ENCODE measurements at regions not wholly inside any gene's neighbourhood (a gene's known extent, or its start where the extent isn't known, plus 50 kb on each side); places are given as distances from the start of the nearest gene placed in this dataset.
"Not testable (repeated sequence)": the region's sequence is repeated elsewhere in the genome, so short reads cannot be mapped to it uniquely, and the experiment has no call there.

DNA sequence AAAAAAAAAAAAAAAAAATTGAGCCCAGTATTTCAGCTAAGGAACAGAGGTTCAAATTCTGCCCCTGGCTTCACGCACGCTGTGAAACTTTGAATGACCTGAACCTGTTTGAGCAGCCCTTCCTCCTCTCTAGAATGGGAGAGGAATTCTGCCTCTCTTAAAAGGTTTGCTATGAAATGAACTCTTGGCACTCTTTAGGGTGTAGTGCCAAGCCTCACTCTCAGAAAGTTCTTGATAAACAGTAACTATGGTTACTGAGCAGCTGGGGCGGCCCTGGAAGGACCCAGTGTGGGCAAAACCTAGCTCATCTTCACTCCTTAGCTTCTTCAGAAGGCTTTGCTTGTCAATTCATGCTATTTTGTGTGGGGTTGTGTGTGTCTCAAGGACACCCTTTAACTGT lies 73.7 kb downstream of the GEMIN8 start:
- DNase-seq = no peak

DNA sequence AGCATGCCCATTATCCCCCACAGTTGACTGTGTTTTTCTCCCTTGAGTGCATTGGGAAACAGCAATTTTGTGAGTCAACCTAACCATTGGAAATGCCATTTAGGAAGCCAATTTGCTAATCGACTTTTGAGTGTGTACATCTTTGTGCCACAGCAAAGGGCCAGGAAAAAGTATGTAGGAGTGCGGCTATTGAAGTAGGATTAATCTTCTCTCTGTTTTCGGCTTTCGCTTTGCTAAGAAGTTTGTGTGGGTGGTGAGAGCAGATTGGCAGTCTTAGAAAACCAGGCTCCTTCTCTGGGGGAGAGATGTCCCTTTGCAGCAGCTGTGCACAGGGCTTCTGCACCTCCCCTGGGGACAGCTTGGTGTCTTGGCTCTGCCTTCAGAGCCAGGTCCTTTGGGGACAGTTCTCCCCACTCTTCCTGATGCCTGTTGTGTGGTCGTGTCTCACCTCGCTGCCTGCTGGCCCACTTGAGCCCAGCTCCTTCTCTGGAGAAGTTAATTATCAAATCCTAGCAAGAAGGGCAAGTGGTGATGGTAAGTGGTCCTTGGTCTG lies 74.5 kb downstream of the GEMIN8 start:
- peak in 4 of 56 donors; percentile 1 to 37 (median 4) for DNase-seq

DNA sequence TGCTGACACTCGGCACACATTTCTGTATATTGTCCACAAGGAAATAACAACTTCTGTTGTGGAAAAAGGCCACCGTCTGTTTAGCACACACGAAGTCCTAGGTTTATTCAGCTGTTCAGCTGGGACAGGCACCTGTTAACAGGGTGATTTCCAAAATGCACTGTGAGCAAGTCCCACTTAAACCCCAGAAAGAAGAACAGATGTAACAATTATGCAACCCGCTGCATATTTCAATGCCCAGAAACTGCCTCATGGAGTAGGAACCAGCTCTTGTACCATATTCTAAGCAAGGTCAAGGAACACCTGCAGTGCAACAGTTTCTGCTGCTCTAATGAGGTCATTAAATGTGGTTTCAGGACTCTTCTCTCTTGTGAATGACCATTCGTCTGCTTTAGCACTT lies 77.1 kb downstream of the GEMIN8 start:
- DNase-seq = no peak

DNA sequence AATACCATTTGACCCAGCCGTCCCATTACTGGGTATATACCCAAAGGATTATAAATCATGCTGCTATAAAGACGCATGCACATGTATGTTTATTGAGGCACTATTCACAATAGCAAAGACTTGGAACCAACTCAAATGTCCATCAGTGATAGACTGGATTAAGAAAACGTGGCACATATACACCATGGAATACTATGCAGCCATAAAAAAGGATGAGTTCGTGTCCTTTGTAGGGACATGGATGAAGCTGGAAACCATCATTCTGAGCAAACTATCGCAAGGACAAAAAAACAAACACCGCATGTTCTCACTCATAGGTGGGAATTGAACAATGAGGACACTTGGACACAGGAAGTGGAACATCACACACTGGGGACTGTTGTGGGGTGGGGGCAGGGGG lies 83.5 kb downstream of the GEMIN8 start:
- DNase-seq = not testable (repeated sequence)

DNA sequence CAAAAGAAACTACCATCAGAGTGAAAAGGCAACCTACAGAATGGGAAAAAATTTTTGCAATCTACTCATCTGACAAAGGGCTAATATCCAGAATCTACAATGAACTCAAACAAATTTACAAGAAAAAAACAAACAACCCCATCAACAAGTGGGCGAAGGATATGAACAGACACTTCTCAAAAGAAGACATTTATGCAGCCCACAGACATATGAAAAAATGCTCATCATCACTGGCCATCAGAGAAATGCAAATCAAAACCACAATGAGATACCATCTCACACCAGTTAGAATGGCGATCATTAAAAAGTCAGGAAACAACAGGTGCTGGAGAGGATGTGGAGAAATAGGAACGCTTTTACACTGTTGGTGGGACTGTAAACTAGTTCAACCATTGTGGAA lies 83.9 kb downstream of the GEMIN8 start:
- DNase-seq = not testable (repeated sequence)

DNA sequence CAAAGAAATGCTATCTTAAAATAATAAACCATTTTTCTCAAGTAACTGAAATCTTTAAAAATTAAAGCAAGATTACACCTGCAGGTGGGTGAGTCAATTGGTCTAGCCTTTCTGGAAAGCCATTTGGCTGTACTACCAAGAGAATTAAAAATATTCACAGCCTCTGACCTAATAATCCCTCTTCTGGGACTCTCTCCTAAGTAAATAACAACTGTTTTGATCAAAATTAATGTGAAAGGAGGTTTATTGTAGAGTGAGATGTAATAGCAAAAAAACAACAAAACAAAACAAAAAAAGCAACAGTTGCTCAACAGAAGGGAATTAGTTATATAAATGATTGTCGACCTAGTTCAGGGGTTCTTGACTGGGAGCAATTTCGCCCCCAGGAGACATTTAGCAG lies 89.0 kb downstream of the GEMIN8 start:
- DNase-seq = no peak

DNA sequence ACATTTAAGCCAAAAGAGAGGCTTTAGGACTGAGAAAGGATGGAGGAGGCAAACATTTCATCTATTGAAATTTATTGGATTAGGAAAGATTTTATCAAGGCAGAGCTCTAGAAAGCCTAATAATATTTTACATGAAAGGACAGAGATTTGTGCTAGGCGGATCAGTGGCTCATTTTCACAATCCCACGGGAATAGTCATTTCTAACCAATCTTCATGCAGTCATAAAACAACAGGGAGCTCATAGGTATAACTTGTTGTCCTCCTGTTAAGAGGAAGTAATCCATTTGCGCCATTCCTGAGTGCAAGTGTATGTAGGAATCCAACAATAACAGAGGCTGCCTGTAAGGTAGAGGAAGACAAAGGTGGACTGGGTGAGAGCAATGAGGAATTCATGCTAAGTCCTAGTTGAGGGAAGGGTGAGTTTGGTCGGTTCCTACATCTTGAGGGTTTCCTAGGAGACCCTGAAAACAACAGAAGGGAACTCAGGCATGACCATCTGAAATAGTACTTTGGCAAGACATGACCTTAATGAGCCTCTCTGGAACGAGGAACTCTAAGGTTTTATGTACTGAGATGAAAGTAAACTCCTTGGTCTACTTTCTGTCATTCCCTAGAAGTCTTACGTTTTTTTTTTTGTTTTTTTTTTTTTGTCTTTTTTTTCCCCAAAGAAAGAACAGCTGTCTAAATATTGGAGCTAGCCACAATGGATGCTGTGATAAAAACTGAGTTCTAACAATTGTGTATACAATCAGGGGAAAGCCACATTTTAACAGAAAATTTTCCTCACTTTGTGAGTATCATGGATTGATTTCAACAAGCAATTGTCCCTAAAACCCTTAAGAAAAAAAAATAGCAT lies 89.7 kb downstream of the GEMIN8 start:
- peak in 1 of 56 donors; percentile 0 for DNase-seq

DNA sequence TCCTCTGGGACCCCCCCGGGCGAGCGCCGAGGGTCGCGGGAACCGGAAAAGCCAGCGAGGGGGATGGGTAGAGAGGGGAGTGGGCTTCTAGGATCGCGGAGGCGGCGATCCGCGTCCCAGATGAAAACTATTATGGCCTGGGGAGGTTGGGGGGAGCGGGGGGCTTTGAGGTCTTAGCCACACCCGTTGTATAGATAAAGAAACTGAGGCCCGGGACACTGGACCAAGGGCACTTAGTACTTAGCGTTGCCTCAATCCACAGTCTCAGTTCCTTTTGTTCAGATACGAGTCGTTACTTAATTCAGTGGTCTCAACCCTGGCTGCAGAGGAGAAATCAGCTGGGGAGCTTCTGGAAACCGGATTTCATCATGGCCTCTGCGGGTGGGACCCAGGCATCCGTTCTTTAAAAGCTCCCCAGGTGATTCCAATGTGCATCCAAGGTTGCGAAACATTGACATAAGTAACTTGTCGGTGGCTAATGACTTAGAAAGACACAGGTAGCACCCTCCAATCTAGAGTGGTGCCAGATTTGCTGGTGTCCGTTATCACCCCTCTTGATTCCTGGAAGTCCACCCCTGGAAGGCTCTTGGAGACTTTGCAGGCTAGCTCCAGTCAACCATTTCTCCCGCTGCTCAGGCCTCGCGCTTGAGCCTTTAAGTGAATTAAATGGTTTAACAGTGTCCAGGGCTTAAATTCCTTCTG lies 90.7 kb downstream of the GEMIN8 start:
- peak in 8 of 56 donors; percentile 0 to 39 (median 10) for DNase-seq

DNA sequence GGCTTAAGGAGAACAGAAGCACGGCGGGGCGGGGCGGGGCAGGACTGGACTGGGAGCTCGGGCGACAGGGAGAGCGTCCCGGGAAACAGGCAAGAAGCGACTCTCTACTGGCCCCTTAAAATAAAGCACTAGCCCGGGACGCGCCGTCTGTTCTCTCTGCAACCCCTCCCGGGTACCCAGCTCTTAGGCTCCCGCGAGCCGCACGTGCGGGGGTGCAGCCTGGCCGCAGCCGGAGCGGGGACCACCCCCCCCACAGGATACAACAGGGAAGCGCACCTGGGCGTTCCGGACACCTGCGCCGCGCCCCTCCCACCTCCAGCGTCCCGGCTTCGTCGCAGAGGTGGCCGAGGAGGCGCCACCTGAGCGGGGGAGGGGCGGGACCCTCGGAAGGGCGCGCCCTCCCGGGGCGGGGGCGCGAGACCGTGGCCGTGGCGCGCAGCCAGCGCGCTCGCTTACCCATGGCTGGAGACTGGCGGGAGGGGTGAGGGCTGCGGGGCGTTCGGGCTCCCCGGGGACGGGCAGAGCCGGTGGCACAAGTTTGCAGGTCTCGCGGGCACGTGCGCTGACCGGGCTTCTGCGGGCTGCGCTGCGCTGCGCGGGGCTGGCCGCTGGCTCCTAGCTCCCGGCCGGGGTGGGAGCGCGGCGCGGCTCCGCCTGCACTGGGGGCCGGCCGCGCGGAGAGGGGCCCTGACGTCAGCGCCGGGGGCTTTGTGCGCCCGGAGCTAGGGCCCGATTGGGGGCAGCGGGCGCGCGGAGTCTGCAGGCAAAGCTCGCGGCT lies 91.5 kb downstream of the GEMIN8 start:
- peak in 39 of 56 donors; percentile 0 to 71 (median 19) for DNase-seq

DNA sequence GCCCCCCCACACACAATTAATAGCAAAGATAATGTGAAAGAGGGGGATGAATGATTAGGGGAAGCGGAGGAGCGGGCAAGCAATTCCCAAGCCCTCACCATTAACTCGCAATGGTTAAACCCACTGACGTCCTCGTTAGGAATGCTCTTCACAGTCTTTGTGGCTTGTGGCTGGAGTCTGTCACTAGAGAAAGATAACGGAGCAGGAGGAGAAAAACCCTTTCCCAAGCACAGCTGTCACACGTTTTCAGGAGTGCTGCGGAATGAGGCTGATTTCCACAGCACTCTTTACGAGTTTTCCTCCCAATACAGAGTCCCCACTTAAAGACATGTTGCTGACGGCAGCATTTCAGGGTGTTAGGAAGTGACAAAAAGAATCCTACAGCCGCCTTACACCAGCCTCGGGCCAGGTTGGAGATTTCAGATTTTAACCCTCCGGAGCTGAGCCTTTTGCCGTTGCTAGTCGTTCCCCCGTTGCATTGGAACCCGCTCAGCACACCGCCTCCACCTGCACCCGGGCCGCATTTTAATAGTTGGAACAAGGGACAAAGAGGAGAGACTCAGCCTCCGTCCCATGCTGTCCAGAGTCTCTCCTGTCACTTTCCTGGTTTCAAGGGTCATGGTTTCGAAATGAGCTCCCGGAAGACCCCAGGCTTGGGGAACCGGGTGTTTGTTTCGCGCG lies 92.2 kb downstream of the GEMIN8 start:
- DNase-seq = peak in 17 of 56 donors; percentile 1 to 45 (median 22)

DNA sequence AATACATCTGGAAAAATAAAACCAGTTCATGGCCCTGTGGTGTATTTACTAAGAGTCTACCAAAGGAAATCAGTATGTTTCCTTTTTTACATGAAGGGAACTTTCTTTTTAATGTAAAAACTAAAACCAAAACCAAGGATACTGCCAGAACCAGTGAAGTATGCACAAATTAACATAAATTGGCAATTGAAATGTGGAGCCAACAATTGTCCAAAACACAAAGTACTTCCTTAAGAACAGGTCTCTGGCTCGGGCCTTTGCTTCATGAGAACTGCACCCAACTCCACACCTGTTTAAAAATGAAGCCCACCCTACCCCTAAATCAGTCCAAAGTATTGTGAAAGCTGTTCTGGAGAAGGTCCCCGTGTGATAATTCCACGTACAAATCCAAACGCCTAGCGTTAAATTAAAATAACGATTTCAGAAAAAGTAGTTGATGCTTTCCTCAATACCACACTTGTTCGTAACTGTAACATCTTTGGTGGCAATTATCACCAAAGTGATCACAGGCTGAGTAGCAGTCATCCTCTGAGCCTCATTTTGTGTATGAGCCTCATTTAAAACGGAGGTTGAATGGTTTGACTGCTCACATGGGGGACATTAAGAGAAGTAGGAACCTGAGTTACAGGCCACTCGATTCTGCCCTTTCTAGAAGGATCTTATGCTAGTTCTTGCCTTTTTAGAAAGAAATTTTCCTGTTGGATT lies 93.0 kb downstream of the GEMIN8 start:
- no peak for DNase-seq

DNA sequence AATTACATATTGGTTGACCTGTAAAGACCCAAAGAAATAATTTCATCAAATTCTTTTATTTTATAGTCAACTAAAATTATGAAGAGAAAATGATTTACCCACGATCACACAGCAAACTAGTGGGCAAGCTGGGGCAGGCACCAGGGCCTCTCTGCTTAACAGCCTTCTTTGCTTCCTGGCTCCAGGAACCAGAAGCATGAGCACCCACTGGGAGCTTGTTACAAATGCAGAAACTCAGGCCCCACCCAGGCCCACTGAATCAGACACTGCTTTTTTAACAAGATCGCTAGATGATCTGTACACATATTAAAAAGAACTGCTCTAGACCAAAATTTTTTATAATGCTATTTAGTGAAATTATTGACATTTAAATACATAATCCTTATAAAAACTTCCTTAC lies 95.0 kb downstream of the GEMIN8 start:
- no peak for DNase-seq

DNA sequence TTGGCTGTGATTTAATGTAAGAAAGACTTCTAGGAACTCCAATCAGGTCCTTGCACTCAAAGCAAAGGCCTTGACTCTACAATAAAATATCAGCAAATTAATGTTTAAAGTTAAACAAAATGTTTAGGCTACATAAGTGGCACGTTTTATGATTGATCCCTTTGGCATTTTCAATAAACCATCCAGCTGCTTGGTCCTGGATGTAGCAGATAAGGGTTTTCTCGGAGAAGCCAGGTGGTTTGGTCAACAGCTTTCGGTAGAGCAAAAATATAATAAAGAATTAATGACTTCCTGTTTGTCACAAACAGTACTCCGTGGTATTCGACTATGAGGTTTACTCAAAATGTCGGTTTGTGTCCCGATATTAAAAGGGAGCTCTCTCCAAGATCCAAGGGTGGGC lies 95.8 kb downstream of the GEMIN8 start:
- DNase-seq = no peak

DNA sequence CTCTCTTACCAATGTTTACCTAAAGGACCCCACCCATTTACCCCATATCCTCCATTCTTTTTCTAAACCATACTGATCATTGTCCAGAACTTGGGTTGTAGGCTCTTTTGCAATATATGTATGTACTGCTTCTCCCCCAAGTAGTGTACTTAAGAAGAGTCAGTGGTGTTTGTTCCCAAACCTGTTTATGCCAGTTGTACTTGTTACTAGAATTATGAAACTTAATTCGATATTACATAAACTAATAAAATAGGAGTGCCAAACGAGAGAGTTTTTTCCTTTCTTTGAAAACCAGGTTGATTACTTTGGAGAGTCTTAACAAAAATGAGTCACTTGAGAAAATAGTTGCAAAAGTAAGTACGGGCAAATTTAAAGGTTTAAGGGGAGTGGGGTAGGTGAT lies 96.3 kb downstream of the GEMIN8 start:
- DNase-seq = no peak

DNA sequence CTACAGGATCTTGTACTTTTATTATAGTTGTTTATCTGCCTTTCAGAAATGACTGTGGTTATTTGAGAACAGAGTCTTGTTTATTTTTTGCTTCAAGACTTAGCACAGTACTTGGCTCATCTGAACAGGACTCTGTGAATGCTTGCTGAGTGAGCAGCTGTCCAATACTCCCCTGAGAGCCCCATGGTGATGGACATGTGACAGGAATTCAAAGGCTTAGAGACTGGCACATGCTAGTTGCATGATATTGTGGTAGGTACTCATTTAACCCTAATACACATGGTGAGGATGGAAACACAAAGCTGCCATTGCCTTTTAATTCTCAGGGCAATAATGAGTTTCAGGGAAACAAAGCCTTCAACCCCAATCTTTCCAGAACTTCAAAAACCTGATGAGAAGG lies 97.3 kb downstream of the GEMIN8 start:
- DNase-seq = peak in 11 of 56 donors; percentile 1 to 24 (median 12)

DNA sequence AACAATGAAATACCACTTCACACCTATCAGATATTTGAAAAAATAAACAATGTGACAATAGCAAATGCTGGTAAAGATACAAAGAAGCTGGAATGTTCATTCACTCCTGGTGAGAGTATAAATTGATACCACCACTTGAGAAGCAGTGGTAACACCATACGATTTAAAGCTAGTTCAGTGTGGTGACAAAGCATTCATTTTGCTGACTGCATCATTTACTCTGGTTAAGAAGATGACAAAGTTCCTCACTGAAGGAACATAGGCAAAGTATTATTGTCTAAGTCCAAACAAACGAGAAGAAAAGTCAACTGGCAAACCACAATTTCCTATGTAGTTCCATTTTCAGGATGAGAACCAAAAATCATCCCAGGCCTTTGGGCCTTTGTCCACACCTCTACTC lies 102.5 kb downstream of the GEMIN8 start:
- DNase-seq = no peak

DNA sequence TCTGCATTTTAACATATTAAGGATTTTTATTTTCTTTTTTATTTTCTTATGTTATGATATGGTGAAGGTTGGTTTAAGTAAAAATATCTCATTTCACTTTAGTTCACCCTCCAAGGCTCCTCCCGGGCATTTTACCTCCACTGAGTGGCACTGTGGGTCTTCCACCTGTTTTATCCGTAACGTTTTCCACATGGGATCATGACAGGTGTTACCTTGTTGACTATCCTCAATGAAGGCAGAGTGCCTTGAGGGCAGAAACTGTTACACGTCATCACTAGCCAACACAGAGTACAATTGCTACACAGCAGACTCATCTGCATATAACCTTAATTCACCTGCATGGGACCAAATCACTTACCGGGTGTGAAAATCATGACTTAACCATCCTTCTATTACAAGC lies 105.8 kb downstream of the GEMIN8 start:
- DNase-seq = no peak

DNA sequence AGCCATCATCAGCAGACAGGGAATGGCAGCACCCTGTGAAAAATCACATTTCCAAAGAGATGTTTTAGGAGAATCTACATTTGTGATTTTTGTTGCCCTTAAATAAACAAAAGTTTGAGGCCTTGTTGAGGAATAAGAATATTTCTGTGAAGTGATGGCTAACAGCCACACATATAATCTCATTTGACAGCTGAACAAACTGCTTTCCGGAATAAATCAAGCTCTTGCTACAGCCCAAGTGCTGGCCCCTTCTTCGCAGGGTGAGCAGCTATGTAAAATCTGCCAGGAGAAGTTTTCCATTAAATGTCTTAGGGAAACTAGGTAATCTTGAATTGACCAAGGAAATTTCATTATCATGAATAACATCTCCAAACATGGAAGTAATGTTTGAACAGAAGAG lies 106.4 kb upstream of the GPM6B start:
- no peak for DNase-seq

DNA sequence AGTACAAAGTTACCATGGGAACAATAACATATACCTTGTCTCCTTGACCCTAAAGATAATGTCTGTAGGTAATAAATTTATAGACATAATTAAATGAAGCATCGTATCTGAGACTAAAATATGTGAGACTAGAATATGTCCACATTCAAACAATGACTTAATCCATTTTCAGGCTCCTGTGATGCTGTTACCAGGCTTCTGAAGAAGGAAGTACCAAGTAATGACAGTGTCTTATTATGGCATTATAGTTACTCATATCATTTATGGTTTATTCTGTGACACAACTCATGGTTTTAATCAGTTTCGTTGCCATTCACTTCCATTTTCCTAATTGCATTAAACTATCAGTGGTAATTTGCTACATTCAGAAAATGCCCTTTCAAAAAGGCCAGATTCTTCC lies 100.6 kb upstream of the GPM6B start:
- no peak for DNase-seq

DNA sequence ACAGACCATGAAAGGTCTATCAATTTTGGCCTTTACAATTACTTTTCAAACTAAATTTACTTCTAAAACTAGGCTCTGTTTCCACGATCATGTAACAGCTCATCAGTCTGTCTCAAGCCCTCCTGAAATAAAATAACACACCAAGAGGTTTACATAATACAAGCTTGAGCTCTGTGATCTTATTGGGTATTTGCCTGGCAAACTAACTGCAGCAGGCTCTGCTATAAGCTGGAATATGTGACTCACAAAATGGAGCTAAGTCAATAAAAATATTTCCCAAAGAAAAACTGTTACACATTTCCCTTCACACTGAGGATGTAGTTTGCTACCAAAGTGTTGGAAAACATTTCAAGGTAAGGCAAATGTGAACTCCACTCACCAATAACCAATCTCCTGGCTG lies 94.7 kb upstream of the GPM6B start:
- DNase-seq = no peak
